NCI-H82 (cell line): ENCODE measurements at regions not wholly inside any gene's neighbourhood (a gene's known extent, or its start where the extent isn't known, plus 50 kb on each side); places are given as distances from the start of the nearest gene placed in this dataset.
"Not testable (repeated sequence)": the region's sequence is repeated elsewhere in the genome, so short reads cannot be mapped to it uniquely, and the experiment has no call there.

Experiments
- DNase-seq: peaks from one replicate; lab custom pipeline; 2025; lab: John Stamatoyannopoulos, UW

DNA sequence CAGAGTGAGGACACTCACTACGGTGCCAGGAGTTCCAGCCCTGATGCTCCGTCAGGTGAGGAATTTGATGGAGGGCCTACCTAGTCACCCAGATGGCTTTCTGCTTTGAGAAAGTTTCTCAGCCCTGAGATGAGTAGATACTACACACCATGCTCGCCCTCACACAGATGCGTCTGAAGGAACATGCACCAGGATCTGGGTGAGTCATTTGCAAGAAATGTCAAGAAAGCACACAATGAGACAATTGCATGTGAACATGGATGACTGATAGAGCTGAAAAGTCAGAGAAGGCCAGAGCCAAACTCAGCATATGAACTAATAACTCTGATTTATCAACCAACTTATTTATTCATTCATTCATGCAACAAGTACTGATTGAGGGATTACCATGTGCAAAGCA is 483.9 kb downstream of the OMA1 start:
- no peak for DNase-seq

DNA sequence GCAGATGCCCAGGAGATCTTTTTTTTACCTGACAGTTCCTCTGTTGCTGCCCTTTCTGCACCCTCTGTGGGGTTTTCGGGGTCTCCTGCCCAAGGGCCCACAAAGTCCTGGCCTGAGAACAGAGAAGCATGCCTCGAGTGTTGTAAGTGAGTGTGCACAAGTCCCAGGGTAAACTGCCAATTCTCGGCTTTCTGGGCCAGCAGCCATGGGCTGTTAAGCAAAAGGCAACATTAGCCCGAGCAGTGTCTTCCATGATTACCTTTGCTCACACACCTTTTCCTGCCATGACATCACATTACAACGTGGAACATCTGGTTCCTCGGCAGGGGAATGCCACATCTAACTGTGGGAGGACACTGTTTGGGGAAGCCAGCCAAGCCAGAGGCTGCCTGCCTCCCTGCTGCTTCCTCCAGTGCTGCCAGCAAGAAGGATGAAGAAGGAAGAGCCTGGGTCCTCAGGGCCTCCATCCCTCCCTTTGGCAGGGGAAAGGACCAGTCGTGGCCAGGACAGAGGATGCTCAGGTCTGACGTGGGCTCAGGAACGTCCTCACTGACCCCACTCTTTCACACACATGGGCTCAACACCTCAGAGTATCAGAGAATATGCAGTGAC is 485.9 kb downstream of the OMA1 start:
- DNase-seq, result no peak

DNA sequence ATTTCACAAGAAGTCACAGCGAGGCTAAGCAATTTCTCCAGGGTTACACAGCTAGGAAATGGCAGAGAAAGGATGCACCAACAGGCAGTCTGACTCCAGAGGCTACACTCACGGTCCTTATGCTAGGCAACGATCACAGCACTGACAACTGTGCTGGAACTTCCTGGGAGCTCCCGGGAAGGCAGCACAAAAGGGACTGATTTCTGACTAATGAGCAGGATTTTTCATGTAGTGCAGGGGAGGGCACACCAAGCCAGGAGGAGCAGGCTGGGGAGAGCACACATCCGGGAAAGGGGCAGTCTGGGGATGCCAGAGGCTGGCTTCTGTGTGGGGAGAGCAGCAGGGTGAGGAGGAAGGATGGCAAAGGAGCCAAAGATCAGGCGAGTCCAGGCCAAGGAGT is 486.7 kb downstream of the OMA1 start:
- no peak for DNase-seq

DNA sequence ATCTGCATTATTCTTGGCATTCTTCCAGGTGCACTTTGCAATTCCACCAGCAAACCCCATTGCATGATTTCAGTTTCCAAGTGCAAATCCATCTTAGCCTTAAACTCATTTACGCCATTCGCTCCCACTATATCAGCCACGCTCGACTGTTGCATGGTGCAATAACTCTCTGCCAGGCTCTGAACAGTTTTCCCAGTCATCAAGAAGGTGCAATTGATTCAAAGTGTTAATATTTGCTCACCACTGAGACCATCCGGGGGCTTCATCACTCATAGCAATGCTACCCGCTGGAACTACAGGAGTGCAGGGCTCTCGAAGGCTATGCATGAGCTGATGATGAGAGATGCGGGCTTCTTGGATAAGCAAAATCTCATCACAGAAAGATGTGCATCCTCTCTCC is 488.2 kb downstream of the OMA1 start:
- DNase-seq, result peak; percentile 53

DNA sequence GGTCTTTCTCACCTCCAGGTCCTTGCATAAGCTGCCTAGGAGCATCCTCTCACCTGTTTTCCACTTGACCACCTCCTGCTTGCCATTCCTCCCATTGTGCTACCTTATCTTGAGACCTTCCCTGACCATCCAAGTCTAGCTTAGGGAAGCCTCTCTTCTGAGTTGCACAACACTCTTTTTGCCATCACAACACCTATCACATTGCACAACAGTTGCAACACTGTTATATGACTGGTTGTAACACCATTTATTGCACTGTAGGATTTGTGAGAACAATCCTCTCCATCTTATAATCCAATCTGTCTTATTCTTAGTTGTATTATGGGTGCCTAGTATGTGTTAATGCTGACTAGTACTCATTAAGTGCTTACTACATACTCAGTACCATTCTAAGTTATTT is 488.7 kb downstream of the OMA1 start:
- peak; percentile 39 for DNase-seq

DNA sequence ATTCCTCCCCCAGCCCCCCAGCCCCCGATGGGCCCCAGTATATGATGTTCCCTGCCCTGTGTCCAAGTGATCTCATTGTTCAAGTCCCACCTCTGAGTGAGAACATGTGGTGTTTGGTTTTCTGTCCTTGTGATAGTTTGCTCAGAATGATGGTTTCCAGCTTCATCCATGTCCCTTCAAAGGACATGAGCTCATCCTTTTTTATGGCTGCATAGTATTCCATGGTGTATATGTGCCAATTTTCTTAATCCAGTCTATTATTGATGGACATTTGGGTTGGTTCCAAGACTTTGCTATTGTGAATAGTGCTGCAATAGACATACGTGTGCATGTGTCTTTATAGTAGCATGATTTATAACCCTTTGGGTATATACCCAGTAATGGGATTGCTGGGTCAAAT is 495.3 kb downstream of the OMA1 start:
- not testable (repeated sequence) for DNase-seq

DNA sequence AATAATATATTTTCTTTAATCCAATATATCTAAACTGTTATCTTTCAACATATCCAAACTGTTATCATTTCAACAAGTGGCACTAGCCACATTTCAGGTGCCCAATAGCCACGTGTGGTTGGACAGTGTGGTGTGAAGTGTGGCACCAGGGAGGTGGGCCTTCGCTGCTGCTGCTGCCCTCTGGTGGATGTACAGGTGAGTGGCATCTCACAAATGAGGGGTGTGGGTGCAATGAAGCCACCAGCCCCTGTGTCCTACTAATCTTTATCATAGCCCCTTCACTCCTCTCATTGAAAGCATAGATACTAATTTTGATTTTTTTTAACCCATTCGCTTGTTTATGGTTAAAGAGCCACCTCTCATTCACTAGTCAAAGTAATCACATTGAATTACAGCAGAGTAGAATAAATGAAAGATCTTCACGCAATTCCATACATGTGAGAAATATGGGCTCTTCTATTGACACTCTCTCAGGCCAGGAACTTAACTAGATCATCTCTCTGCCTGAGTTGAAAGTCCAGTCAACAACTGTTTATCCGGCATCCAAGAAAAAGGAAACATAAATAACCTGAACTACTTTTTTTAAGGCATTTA is 499.2 kb downstream of the OMA1 start:
- peak; percentile 81 for DNase-seq

DNA sequence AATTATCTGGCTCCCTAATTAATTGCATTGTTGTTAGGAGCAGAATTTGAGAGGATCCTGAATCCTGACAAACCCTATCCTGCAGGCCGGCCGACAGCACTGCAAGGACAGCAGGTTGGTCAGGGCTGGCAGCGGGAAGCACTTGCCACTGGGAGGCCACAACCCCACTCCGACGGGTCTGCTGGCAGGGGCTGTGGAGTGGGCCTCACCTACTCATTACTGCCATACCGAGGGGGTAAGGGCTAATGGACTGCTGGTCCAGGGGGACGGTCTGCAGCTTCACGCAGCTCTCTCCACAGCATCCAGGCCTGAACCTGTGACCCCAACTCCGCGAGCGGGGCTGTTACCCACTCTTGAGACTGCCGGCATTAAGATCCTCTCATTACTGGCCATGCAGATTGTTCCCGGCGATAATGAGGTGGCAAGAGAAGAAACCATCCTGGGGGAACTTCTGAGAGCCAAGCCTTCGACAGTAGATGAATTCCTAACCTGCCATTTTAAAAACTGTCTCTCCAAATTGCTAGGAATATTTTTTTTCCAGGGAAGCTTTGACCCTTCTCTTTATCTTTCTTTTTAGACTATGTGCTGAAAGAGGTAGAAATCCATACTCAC is 501.3 kb downstream of the OMA1 start:
- DNase-seq, result no peak

DNA sequence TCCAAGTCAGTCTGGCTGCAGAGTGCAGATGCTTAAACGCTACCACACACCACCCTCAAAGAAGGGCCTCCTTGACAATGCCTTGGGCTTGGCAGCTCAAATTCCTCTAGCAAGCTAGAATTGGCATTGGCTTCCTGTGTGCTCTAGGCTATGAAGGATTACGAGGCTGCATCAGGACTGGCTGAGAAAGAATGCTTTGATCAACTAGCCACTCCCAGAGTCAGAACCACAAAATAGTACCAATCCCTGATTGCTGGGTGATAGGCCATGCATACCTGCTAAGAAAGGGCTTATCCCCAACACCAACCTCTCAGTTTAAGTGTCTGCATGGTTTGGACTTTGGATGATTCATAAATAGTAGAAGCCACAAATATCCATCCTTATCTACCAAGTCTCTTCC is 504.9 kb downstream of the OMA1 start:
- DNase-seq, result peak; percentile 25

DNA sequence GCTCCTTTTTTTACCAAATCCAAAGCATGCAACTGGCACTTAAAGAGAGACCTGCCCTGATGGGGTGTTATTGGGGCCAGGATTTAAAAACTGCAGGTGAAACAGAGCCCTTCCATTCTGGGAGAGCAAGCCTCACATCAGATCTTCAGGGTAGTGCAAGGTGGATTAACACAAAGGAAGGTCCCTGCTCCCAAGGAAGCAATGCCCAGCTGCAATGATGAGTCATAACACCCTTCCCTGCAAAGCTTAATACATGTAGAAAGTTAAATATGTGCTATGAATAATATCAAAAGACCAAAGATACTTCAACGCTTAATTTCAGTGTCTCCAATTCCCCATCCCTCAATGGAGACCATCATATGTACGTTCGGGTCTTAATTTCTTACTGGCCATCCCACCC is 508.0 kb downstream of the OMA1 start:
- no peak for DNase-seq

DNA sequence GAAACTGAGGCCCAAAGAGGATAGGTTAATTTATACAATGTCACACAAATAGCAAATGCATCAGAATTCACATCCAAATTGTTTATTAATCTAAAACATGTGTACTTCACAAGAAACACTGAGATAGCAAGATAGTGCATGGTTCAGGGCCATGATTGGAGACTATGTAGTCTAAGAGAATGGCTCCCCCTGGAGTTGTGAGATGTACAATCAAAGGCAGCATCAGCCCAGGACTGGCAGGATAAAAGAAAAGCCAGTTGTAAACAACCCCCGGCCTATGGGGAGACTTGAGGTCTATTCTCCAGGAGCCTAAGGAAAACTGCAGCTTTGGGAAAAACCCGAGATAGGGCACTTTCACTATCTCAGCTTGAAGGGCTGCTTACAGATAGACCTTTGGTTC is 511.0 kb downstream of the OMA1 start:
- DNase-seq, result peak; percentile 58

DNA sequence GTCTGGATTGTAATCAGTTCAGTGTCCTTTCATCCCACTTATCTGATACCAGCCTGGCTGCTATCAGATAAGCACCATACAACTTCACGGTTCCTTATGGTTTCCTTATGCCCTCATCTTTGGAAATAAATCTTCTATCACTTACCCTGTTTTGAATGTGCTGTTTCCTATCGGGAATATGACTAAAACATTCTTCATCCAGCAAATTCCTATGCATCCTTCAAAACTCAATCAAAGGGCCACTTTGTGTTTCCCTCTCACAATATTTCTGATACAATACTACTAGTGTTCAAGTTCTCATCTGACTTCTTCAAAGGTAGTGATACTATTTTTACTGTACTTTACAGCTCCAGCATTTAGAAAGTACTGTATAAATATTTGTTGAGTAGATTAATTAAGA is 513.2 kb downstream of the OMA1 start:
- DNase-seq, result no peak

DNA sequence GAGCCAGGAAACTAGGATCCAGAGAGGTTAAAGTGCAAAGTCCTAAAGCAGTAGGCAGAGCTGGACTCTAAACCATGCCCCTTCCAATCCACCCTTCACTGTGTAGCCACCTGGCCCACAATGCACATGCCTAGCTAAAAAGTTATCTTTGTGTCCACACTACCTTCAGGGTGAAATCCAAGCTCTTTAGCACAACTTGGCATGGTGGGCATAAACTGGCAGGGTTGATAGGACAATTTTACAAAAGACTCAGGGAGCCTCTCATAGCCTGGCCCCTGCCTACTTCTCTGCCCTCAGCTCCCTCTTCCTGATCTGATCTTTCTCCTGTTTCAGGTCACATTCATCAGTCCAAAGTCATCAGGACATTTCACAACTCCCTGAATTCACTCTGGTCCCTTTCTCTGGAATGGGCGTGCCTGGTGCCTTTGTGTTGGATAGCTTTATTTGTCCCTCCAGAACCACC is 513.9 kb downstream of the OMA1 start:
- DNase-seq, result no peak

DNA sequence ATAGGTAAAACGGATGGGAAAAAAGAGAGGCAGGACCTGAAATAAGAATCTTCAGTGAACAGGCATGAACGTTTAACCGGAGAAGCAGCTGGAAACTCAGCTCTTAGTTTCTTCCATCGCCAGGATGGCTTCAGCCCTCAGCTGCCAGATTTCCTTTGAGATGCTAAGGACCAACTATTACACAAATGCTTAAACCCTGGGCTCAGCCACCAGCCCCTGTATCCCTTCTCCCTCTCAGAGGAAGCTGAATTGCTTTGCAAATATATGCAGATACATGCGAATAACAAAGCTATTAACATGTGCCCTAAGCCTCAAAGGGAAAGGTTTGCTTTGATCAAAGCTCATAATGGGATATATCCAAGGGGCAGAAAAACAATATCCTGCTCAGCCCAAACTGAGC is 515.1 kb downstream of the OMA1 start:
- DNase-seq, result peak; percentile 73

DNA sequence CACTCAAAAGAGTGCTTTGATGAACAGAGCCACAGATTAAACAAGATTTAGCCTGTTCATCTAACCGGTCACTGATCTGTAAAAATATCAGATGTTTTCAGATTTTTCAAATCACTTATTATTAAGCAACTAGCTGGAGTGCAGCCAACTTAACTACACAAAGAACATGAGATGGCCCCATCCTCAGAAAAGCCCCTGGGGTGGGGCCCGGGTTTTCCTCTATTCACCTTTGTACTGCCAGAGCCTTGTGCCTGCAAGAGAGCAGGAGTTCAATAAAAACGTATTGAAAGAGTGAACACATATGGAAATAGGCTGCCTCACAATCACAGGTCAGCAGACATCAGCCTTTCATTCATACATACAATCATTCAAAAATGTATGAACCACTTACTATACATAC is 516.1 kb downstream of the OMA1 start:
- peak; percentile 48 for DNase-seq

DNA sequence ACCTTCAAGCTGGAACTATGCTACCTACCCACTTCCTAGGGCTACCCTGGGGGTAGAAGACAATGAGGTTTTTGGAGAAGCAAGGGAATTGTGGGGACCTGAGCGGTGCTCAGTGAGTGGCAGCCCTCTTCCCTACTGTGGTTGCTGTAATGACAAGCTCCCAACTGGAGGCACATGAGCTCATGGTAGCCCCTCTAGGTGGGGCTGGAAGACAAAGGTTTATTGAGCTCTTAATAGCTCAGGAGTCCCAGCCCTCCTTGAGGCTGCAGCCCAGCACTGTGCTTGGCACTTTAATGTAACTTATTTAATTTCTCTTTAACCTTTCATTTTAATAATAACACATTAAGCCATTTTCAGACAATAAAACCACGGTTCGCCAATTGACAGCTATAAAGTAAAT is 528.9 kb downstream of the OMA1 start:
- peak; percentile 59 for DNase-seq

DNA sequence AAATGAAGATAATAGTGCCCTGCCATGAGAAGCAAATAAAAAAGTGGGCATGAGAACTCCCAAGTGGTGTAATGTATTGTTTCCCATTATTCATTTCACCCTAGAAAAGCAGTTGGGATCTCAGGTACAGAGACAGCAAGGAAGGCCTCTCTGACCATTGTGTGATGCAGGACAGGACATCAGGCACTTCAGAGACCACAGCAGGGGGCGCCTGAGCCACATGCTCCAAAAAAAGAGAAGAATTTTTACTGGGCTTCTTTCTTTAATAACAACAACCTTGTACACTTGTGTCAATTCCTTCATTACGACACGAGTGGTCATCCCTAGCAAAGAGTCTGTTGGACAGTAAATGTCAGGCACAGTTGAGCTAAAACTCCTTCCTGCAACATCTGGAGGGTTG is 533.3 kb downstream of the OMA1 start:
- peak; percentile 33 for DNase-seq

DNA sequence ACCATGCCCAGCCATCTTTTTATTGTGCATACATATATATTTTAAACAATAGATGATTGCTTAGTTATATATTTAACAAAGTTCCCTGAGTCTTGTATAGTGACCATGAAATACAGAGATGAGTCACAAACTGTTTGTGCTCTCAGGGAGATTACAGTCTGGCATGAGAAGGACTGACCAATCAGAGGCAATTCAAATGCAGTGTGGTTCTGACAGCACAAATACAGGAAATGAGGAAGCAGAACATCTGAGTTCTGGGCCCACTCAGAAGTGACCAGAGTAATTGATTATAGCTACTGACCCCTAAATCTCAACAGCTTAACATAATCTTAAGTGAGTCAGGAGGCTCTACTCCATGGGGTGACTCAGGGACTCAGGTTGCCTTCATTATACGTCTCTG is 534.5 kb downstream of the OMA1 start:
- DNase-seq, result peak; percentile 11

DNA sequence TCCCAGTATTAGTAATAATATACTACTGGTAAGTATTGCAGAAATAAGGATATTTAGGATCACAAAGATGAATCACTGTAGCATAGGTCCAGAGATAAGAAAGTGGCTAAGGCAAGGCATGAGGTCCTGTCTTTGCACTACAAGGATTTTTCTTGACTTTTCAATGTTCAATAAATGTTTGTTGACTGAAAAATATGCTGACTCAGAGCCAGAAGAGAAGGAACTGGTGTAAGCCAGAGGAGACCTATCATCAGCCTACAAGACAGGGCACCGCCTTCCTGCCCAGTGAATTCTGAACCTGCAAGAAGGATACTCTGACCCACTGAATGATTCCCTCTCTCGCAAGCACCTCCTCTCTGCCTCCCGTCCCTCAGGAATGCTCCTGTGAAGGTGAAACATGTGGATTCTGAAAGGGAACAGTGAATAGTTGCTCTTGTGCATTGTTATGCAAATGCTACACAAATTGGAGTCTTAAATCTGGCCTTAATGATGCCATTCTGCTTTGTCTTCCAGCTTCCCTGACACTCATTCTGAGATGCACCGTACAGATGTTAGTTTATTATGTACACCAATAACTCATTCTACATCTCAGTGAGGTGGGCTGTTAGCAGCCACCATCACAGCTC is 540.0 kb downstream of the OMA1 start:
- no peak for DNase-seq

DNA sequence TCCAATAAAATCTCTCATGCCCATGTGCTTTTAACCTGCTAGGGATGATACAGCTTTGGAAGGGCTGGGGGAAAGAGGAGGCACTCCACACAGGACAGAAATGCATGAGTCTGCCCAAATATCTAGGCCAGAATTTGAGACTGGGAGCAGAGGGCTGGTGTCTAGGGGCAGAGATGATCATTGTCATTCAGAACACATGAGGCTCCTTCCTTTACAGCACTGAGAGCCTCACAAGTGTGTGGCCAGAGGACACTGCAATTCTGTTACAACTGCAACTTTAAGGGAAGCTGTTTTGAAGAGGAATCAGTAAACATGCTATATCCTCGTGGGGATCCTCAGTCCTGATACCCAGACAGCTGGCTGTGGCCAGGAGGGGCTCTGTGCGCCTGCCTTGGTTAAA is 541.3 kb downstream of the OMA1 start:
- peak; percentile 26 for DNase-seq

DNA sequence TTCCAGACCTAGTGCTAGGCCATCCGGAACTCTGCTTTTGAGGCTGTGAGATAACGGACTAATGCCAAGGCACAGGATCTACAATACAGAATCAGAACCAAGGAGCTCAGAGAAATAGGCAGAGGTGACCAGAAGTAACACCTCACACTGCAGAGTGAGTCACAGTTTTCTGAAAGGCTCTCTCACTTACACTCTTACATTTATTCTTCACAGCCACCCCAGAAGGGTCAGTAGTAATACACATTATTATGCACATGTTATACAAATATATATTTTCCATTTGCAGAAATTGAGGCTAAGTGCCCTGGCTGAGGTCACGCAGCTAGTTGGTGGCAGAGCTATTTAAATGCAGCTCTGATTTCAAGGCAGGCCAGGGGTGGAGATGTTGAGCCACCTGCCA is 542.5 kb downstream of the OMA1 start:
- DNase-seq, result no peak

DNA sequence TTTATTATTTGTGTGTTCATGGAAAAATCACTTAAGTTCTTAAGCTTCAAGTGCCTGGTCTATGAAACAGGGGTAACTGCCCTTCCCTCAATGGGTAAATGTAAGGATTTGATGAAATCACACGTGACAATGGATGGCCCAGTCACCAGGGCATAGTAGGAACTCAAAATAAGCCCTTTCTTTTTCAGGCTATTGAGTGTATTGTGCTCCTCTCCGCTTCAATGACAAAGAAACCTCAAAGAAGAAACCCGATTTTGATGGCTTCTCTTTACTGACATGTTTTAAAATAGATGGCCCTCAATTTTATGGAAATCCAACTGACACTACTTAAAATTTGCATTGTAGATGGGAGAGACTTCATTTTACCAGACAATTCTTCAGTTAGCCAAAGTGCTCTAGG is 543.5 kb downstream of the OMA1 start:
- DNase-seq, result no peak

DNA sequence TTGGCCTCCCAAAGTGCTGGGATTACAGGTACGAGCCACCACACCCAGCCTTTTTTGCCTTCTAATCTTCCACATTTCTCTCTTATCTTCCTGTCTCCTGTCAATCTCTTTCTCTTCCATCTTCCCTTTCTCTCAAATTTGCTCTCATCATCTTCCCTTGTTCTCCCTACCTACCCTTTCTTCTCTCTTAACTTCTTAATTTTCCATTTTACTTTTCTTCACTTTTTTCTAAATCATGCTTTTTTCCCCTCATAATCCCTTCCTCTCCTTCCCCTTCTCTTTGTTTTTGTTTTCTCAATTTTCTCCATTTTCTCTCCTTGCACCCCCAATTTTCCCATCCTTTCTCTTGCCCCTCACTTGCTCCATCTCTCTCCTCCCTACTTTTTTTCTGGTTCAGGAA is 545.7 kb downstream of the OMA1 start:
- no peak for DNase-seq
